ENCODE measurements at regions not wholly inside any gene's neighbourhood (a gene's known extent, or its start where the extent isn't known, plus 50 kb on each side); places are given as distances from the start of the nearest gene placed in this dataset.

DNA sequence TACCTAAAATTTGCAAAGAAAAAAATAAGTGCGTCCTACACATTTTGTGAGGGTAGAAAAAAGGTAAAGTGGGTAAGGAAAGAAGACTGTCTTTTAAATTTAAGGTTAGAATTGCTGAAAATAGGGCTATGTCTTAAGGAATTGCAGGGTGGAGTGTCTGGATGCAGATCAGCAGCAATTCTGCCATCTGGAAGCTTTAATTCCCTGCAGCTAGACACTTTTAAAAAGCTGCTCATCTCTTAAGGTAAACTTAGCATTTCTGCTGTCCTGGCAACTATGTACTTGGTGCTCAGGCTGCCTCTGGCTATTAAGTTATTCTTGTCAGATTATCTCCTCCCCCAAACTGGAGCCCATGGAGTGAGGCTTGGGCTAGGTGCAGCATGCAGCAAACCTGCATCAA lies 420.2 kb downstream of the SI start:
- TF ChIP-seq CTCF (IDR thresholded peaks at IDR 0.05) (no peak), POLR2A (IDR thresholded peaks at IDR 0.05) (no peak)
